IMR-90 (cell line): ENCODE measurements at regions not wholly inside any gene's neighbourhood (a gene's known extent, or its start where the extent isn't known, plus 50 kb on each side); places are given as distances from the start of the nearest gene placed in this dataset.

Experiments used
- BHLHE40 ChIP-seq: fragments of 150-350 bp; IDR thresholded peaks from 2 replicates; pipeline ENCODE4 v1.6.1; 2016; ENCODE audit warnings: mild to moderate bottlenecking, low read depth, low read length
- CEBPB ChIP-seq: IDR thresholded peaks from 2 replicates; pipeline ENCODE4 v1.6.1; 2012; ENCODE audit warnings: low read depth, low read length, improper control_type of control experiment
- FOS ChIP-seq: fragments of 150-350 bp; IDR thresholded peaks from 2 replicates; pipeline ENCODE4 v1.6.1; 2016; ENCODE audit warnings: low read depth, low read length
- MAFK ChIP-seq: IDR thresholded peaks from 2 replicates; pipeline ENCODE4 v1.6.1; 2012; ENCODE audit warnings: low read depth, low read length, improper control_type of control experiment
- MAZ ChIP-seq: IDR thresholded peaks from 2 replicates; pipeline ENCODE4 v1.6.1; 2012; ENCODE audit warnings: low read depth, mild to moderate bottlenecking, low read length, improper control_type of control experiment, moderate library complexity, borderline replicate concordance
- MXI1 ChIP-seq: IDR thresholded peaks from 2 replicates; pipeline ENCODE4 v1.6.1; 2012; ENCODE audit warnings: low read depth, mild to moderate bottlenecking, low read length, moderate library complexity, borderline replicate concordance
- POLR2A ChIP-seq: IDR thresholded peaks from 2 replicates; pipeline ENCODE4 v1.6.1; 2012; ENCODE audit warnings: mild to moderate bottlenecking, low read depth, low read length
- RAD21 ChIP-seq: IDR thresholded peaks from 2 replicates; pipeline ENCODE4 v1.6.1; 2012; ENCODE audit warnings: low read length, improper control_type of control experiment
- RCOR1 ChIP-seq: IDR thresholded peaks from 2 replicates; pipeline ENCODE4 v1.6.1; 2012; ENCODE audit warnings: mild to moderate bottlenecking, low read length, improper control_type of control experiment; ENCODE audit not compliant: insufficient replicate concordance
- SMC3 ChIP-seq: fragments of 150-350 bp; IDR thresholded peaks from 2 replicates; pipeline ENCODE4 v1.6.1; 2016; ENCODE audit warnings: low read depth, mild to moderate bottlenecking, antibody characterized with exemption, low read length, moderate library complexity
- TF ChIP-seq, protein P1 (sequence below): conservative IDR thresholded peaks from 2 replicates; pipeline ENCODE4 v1.5.1; 2012; ENCODE audit warnings: mild to moderate bottlenecking, low read depth, low read length, improper control_type of control experiment
- TF ChIP-seq, protein P2 (sequence below): fragments of 150-350 bp; IDR thresholded peaks from 2 replicates; pipeline ENCODE4 v1.6.1; 2016; ENCODE audit warnings: low read depth, mild to moderate bottlenecking, low read length, moderate library complexity, borderline replicate concordance
- TF ChIP-seq, protein P3 (sequence below): fragments of 150-350 bp; IDR thresholded peaks from 2 replicates; pipeline ENCODE4 v1.6.1; 2017; ENCODE audit warnings: mild to moderate bottlenecking, antibody characterized with exemption, low read length, low read depth

DNA sequence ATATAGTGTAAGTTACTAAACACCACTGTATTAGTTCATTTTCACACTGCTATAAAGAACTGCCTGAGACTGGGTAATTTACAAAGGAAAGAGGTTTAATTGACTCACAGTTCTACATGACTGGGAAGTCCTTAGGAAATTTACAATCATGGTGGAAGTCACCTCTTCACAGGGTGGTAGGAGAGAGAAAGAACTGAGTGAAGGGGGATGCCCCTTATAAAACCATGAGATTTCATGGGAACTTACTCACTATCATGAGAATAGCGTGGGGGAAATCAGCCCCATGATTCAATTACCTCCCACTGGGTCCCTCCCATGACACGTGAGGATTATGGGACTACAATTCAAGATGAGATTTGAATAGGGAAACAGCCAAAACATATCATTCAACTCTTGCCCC is 618.0 kb downstream of the NYAP2 start:
- TF ChIP-seq FOS = no peak
- TF ChIP-seq, protein P1, sequence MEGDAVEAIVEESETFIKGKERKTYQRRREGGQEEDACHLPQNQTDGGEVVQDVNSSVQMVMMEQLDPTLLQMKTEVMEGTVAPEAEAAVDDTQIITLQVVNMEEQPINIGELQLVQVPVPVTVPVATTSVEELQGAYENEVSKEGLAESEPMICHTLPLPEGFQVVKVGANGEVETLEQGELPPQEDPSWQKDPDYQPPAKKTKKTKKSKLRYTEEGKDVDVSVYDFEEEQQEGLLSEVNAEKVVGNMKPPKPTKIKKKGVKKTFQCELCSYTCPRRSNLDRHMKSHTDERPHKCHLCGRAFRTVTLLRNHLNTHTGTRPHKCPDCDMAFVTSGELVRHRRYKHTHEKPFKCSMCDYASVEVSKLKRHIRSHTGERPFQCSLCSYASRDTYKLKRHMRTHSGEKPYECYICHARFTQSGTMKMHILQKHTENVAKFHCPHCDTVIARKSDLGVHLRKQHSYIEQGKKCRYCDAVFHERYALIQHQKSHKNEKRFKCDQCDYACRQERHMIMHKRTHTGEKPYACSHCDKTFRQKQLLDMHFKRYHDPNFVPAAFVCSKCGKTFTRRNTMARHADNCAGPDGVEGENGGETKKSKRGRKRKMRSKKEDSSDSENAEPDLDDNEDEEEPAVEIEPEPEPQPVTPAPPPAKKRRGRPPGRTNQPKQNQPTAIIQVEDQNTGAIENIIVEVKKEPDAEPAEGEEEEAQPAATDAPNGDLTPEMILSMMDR = no peak
- TF ChIP-seq POLR2A = no peak
- no peak for TF ChIP-seq CEBPB
- TF ChIP-seq, protein P2, sequence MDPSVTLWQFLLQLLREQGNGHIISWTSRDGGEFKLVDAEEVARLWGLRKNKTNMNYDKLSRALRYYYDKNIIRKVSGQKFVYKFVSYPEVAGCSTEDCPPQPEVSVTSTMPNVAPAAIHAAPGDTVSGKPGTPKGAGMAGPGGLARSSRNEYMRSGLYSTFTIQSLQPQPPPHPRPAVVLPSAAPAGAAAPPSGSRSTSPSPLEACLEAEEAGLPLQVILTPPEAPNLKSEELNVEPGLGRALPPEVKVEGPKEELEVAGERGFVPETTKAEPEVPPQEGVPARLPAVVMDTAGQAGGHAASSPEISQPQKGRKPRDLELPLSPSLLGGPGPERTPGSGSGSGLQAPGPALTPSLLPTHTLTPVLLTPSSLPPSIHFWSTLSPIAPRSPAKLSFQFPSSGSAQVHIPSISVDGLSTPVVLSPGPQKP = no peak
- no peak for TF ChIP-seq RAD21
- no peak for TF ChIP-seq SMC3
- TF ChIP-seq, protein P3, sequence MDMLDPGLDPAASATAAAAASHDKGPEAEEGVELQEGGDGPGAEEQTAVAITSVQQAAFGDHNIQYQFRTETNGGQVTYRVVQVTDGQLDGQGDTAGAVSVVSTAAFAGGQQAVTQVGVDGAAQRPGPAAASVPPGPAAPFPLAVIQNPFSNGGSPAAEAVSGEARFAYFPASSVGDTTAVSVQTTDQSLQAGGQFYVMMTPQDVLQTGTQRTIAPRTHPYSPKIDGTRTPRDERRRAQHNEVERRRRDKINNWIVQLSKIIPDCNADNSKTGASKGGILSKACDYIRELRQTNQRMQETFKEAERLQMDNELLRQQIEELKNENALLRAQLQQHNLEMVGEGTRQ = no peak
- no peak for TF ChIP-seq MAFK
- TF ChIP-seq MAZ = no peak
- no peak for TF ChIP-seq MXI1
- TF ChIP-seq RCOR1 = no peak
- no peak for TF ChIP-seq BHLHE40
